MCF 10A (cell line): ENCODE measurements at regions not wholly inside any gene's neighbourhood (a gene's known extent, or its start where the extent isn't known, plus 50 kb on each side); places are given as distances from the start of the nearest gene placed in this dataset.
A peak's percentile ranks its signal among the peaks of the same experiment; 100 is the strongest.

Experiments used
- BruUV-seq: library from RNA; stranded (reverse); fragments of 400-500 nt; replicated peaks from 2 replicates; lab custom pipeline; 2021; lab: Mats Ljungman, UMichigan
- CTCF ChIA-PET: fragments of 300-600 bp; sonication (Branson Sonifier 250); formaldehyde crosslinking; extraction: SDS; loops from one replicate; lab custom pipeline; 2021; ENCODE audit warnings: antibody characterized with exemption, inconsistent platforms; lab: Yijun Ruan, JAX
- POLR2A ChIA-PET: fragments of 300-600, 350-650 bp; sonication (Branson Sonifier 250); formaldehyde crosslinking; extraction: SDS; loops from one replicate; lab custom pipeline; 2020; ENCODE audit warnings: antibody characterized with exemption, inconsistent platforms; lab: Yijun Ruan, JAX
- DNase-seq: peaks from one replicate; pipeline ENCODE4 v3.0.0-alpha.2; 2018; ENCODE audit not compliant: unreplicated experiment
- H3K27ac Mint-ChIP-seq: one replicate; pipeline ENCODE4 v1.8.0; 2022; ENCODE audit warnings: mild to moderate bottlenecking, low read depth, mixed read lengths; ENCODE audit not compliant: unreplicated experiment
- H3K27me3 Mint-ChIP-seq: one replicate; pipeline ENCODE4 v1.8.0; 2022; ENCODE audit warnings: mixed read lengths; ENCODE audit not compliant: insufficient read depth, unreplicated experiment
- H3K36me3 Mint-ChIP-seq: one replicate; pipeline ENCODE4 v1.8.0; 2022; ENCODE audit warnings: mild to moderate bottlenecking, moderate library complexity, mixed read lengths; ENCODE audit not compliant: insufficient read depth, unreplicated experiment
- H3K4me1 Mint-ChIP-seq: one replicate; pipeline ENCODE4 v1.8.0; 2022; ENCODE audit warnings: mixed read lengths; ENCODE audit not compliant: insufficient read depth, unreplicated experiment
- H3K4me3 Mint-ChIP-seq: one replicate; pipeline ENCODE4 v1.8.0; 2022; ENCODE audit warnings: mild to moderate bottlenecking, moderate library complexity, mixed read lengths; ENCODE audit not compliant: unreplicated experiment
- H3K9me3 Mint-ChIP-seq: one replicate; pipeline ENCODE4 v1.8.0; 2022; ENCODE audit warnings: mixed read lengths; ENCODE audit not compliant: unreplicated experiment
- intact Hi-C: fragments of 100-400 bp; cut with micrococcal nuclease; formaldehyde crosslinking; loops from 2 replicates; pipeline ENCODE4 v1.14.1; 2022
- TF ChIP-seq, protein P1 (sequence below): fragments of 200-600 bp; IDR thresholded peaks from one replicate; pipeline ENCODE4 v1.8.0; 2022; ENCODE audit warnings: antibody characterized with exemption, mild to moderate bottlenecking; ENCODE audit not compliant: unreplicated experiment

DNA sequence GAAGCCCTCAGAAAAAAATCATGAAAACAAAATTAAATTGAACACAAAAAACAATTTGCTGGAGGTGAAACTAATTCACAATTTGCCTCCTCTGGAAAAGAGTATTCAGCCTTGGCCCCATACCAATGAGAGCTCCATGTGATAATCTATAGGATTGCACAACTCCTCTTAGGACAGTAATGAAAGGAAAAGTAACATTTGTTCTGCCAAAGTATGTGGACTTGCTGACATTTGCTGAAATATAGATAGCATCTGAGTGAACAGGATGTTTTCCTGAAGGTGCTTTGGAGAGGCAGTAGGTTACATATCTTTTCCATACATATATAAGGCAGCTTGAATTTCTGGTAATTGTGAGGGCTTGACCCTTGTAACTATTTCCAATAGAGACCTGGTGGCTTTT, 122.8 kb downstream of the OR4C45 start:
- H3K27ac Mint-ChIP-seq: peak overlapping the region; percentile 75
- no TSS peak for BruUV-seq

DNA sequence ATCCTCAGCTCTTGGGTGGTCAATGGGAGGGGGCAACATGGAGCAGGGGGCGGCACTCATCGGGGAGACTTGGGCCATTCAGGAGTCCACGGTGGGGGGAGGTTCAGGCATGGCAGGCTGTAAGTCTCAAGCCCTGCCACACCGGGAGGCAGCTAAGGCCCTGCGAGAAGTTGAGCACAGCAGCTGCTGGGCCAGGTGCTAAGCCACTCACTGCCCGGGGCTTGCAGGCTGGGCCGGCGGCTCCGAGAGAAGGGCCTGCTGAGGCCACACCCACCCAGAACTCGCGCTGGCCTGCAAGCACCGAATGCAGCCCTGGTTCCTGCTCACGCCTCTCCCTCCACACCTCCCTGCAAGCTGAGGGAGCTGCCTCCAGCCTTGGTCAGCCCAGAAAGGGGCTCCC, 131.4 kb downstream of the OR4C45 start:
- Mint-ChIP-seq H3K9me3 (peaks cover 18% of the 10 kb centered on the region), H3K27ac (no peak overlapping the region), H3K36me3 (no peaks in the 10 kb centered on the region), H3K4me3 (no peak overlapping the region), H3K27me3 (no peaks in the 10 kb centered on the region), H3K4me1 (no peaks in the 10 kb centered on the region)
- TF ChIP-seq, protein P1, sequence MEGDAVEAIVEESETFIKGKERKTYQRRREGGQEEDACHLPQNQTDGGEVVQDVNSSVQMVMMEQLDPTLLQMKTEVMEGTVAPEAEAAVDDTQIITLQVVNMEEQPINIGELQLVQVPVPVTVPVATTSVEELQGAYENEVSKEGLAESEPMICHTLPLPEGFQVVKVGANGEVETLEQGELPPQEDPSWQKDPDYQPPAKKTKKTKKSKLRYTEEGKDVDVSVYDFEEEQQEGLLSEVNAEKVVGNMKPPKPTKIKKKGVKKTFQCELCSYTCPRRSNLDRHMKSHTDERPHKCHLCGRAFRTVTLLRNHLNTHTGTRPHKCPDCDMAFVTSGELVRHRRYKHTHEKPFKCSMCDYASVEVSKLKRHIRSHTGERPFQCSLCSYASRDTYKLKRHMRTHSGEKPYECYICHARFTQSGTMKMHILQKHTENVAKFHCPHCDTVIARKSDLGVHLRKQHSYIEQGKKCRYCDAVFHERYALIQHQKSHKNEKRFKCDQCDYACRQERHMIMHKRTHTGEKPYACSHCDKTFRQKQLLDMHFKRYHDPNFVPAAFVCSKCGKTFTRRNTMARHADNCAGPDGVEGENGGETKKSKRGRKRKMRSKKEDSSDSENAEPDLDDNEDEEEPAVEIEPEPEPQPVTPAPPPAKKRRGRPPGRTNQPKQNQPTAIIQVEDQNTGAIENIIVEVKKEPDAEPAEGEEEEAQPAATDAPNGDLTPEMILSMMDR: no peak
- intact Hi-C loops: no loop called here
- ChIA-PET CTCF (interaction anchor here (1.0 kb wide), 1 partner anchor 81 kb away, joined by 3 read pairs; no protein-coding TSS in a partner anchor), POLR2A (interaction anchor here (0.6 kb wide), 1 partner anchor 15 kb away, joined by 3 read pairs; no protein-coding TSS in a partner anchor)
- DNase-seq: no peak
- BruUV-seq: no TSS peak

More for the DNA sequence above, 122.8 kb downstream of the OR4C45 start:
- intact Hi-C loops: no loop called here
- peak overlapping the region; percentile 72 for H3K4me3 Mint-ChIP-seq
- H3K9me3 Mint-ChIP-seq: peaks cover 32% of the 10 kb centered on the region
- CTCF ChIA-PET: interaction anchor here (0.6 kb wide), 1 partner anchor 239 kb away, joined by 3 read pairs; no protein-coding TSS in a partner anchor
- H3K27me3 Mint-ChIP-seq: no peaks in the 10 kb centered on the region
- peaks cover 13% of the 10 kb centered on the region for H3K4me1 Mint-ChIP-seq
- DNase-seq: peak; percentile 39
- H3K36me3 Mint-ChIP-seq: no peaks in the 10 kb centered on the region
- TF ChIP-seq, protein P1: no peak
- POLR2A ChIA-PET: interaction anchor here (2.7 kb wide), 1 partner anchor 9 kb away, joined by 18 read pairs; no protein-coding TSS in a partner anchor

DNA sequence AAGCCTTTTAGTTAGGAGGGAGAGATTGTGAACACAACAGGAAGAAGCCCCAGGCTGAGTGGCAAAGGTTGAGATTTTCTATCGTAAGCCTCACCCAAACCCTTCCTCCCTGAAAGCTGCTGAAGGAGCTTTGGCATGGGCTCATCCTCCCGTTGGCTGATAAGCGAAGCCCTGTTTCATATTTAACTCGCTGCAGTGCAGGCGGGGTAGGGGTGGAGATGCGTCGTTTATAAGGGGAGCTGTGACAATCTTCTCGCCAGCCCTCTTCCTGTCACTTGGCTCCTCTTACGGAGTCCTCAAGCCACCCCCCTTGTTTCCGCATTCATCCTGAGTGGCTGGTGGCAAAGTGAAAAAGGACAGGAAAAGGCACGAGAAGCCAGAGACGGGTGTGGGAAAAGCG, 137.0 kb downstream of the OR4C45 start:
- H3K27me3 Mint-ChIP-seq: no peaks in the 10 kb centered on the region
- no TSS peak for BruUV-seq
- CTCF ChIA-PET: no interaction called here
- TF ChIP-seq, protein P1: no peak
- peaks cover 3% of the 10 kb centered on the region for H3K4me1 Mint-ChIP-seq
- H3K27ac Mint-ChIP-seq: no peak overlapping the region
- POLR2A ChIA-PET: no interaction called here
- H3K4me3 Mint-ChIP-seq: no peak overlapping the region
- no peak for DNase-seq
- H3K9me3 Mint-ChIP-seq: no peaks in the 10 kb centered on the region
- intact Hi-C loops: loop anchor here (5.0 kb wide), 2 partner anchors 77 to 162 kb away; no protein-coding TSS in a partner anchor
- no peaks in the 10 kb centered on the region for H3K36me3 Mint-ChIP-seq

DNA sequence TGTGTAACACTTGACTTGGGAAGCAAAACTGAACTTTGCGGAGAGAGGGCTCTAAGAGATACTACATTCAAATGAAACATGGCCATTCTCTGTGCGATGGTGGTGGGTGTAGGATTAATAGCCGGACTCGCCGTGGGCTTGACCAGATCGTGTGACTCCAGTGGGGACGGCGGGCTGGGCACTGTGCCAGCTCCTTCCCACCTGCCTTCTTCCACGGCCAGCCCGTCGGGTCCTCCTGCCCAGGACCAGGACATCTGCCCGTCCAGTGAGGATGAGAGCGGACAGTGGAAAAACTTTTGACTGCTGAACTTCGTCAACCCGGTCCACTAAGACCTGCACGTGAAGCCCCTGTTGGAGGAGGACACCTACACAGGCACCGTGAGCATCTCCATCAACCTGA, 137.4 kb downstream of the OR4C45 start:
- Mint-ChIP-seq H3K4me1 (peaks cover 8% of the 10 kb centered on the region), H3K9me3 (no peaks in the 10 kb centered on the region), H3K27me3 (no peaks in the 10 kb centered on the region), H3K36me3 (no peaks in the 10 kb centered on the region), H3K4me3 (no peak overlapping the region), H3K27ac (no peak overlapping the region)
- intact Hi-C loops: loop anchor here (5.0 kb wide), 2 partner anchors 78 to 163 kb away; no protein-coding TSS in a partner anchor
- no peak for DNase-seq
- CTCF ChIA-PET: interaction anchor here (0.5 kb wide), 1 partner anchor 319 kb away, joined by 3 read pairs; no protein-coding TSS in a partner anchor
- POLR2A ChIA-PET: no interaction called here
- TF ChIP-seq, protein P1: no peak
- BruUV-seq: no TSS peak
